ENCODE measurements at regions not wholly inside any gene's neighbourhood (a gene's known extent, or its start where the extent isn't known, plus 50 kb on each side); places are given as distances from the start of the nearest gene placed in this dataset.

DNA sequence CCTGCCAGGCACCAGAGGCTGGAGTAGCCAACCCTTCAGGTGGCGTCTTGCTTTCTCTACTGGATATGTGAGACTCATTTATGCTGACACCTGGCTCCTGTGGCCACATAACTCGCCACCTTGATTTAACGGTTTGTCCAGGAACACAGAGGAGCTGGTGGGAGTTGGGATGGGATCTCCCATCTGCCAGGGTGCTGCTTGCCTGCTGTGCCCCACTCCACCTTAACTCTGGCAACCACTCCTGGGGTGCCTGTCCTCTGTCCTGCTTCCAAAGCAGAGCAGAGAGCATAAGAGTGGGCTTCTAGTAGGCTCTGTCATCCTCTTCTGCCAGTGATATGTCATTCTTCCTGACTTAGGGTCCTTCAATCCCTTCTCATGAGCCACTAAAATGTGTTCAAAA is 63.4 kb upstream of the ZNF423 start:
- DNase-seq (ENCODE audit: extremely low spot score, unreplicated experiment) = no peak
- Mint-ChIP-seq H3K4me3 (no peak overlapping the region), H3K36me3 (no peaks in the 10 kb centered on the region), H3K27ac (no peak overlapping the region), H3K9me3 (no peaks in the 10 kb centered on the region), H3K4me1 (ENCODE audit: unreplicated experiment) (peaks cover 6% of the 10 kb centered on the region), H3K27me3 (peaks cover 3% of the 10 kb centered on the region)
- TF ChIP-seq, protein P1, sequence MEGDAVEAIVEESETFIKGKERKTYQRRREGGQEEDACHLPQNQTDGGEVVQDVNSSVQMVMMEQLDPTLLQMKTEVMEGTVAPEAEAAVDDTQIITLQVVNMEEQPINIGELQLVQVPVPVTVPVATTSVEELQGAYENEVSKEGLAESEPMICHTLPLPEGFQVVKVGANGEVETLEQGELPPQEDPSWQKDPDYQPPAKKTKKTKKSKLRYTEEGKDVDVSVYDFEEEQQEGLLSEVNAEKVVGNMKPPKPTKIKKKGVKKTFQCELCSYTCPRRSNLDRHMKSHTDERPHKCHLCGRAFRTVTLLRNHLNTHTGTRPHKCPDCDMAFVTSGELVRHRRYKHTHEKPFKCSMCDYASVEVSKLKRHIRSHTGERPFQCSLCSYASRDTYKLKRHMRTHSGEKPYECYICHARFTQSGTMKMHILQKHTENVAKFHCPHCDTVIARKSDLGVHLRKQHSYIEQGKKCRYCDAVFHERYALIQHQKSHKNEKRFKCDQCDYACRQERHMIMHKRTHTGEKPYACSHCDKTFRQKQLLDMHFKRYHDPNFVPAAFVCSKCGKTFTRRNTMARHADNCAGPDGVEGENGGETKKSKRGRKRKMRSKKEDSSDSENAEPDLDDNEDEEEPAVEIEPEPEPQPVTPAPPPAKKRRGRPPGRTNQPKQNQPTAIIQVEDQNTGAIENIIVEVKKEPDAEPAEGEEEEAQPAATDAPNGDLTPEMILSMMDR (conservative IDR thresholded peaks at IDR 0.05) = no peak

DNA sequence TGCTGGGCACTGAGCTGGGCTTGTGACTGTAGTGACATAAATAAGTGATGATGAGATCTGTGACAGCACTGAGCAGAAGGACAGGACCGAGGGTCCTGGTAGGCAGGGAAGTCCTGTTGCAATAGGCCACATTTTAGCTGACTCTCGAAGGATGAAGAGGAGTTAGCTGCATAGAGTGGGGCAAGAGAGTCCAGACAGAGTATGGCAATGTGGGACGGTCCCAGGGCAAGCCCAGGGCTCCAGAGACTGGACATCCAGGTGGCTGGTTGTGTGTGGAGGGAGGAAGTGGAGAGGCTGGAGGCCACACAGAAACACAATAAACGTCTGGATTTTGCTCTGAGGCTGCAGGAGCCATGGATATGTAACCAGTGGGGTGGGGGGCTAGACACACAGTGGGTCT is 64.5 kb upstream of the ZNF423 start:
- peaks cover 6% of the 10 kb centered on the region for H3K4me1 Mint-ChIP-seq (ENCODE audit: unreplicated experiment)
- no peaks in the 10 kb centered on the region for H3K9me3 Mint-ChIP-seq
- peaks cover 6% of the 10 kb centered on the region for H3K27me3 Mint-ChIP-seq
- DNase-seq (ENCODE audit: extremely low spot score, unreplicated experiment) = no peak
- TF ChIP-seq, protein P1 (conservative IDR thresholded peaks at IDR 0.05) = no peak
- H3K36me3 Mint-ChIP-seq = no peaks in the 10 kb centered on the region
- no peak overlapping the region for H3K4me3 Mint-ChIP-seq
- H3K27ac Mint-ChIP-seq = no peak overlapping the region

DNA sequence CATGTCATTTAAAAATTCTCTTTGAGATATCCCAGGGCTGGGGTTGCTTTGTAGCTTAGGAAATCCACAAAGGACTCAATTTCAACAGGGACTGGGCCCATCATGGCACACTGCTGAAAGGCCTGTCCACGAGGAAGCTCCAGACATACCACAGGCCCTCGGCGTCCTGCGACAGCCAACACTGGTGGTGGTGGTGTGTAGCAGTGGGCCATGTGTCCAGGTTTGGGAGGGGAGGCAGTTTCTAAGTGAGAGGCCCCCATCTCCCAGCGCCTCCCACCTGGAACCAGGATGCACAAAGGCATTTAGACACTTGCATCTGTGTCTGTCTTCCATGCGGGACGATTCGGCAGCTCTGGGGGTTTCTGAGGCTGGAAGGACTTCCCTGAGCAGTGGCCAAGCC is 65.2 kb upstream of the ZNF423 start:
- TF ChIP-seq, protein P1 (conservative IDR thresholded peaks at IDR 0.05) = no peak
- Mint-ChIP-seq H3K4me1 (ENCODE audit: unreplicated experiment) (peaks cover 6% of the 10 kb centered on the region), H3K9me3 (no peaks in the 10 kb centered on the region), H3K27me3 (peaks cover 13% of the 10 kb centered on the region), H3K36me3 (no peaks in the 10 kb centered on the region), H3K4me3 (no peak overlapping the region), H3K27ac (no peak overlapping the region)
- DNase-seq (ENCODE audit: extremely low spot score, unreplicated experiment) = no peak

DNA sequence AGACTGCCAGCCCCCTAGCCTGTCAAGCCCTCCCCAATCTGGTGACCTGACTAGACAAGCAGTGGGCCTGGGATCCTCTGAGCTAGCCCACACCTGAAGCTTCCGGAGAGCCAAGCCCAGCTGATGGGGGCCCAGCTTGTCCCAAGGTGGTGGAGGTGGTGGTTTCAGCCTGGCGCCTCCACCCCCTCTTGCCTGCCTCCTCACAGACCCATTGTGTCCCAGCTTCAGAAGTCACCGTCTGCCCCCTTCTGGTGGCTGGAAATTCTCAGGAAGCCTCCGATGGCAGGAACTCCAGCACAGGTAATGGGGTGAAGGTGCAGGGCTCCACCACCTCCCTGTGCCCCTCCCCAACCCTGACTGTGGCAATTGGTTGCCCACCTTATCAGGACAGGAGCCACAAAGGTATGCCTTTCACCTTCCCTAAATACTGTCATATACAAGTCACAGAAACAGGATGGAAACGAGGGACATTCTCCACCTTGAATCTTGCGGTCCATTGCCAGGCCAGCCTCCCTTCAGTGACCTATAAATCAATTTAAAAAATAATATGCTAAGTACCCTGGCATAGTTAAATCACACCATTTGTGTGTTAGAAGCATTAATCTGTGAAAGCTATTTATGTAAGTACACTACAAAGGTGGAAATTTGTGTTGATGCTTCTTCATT is 66.0 kb upstream of the ZNF423 start:
- peak; percentile 79 for DNase-seq (ENCODE audit: extremely low spot score, unreplicated experiment)
- H3K9me3 Mint-ChIP-seq = no peaks in the 10 kb centered on the region
- no peak overlapping the region for H3K4me3 Mint-ChIP-seq
- TF ChIP-seq, protein P1 (conservative IDR thresholded peaks at IDR 0.05) = peak; percentile 87
- H3K4me1 Mint-ChIP-seq (ENCODE audit: unreplicated experiment) = peaks cover 6% of the 10 kb centered on the region
- H3K27ac Mint-ChIP-seq = no peak overlapping the region
- peaks cover 13% of the 10 kb centered on the region for H3K27me3 Mint-ChIP-seq
- no peaks in the 10 kb centered on the region for H3K36me3 Mint-ChIP-seq

DNA sequence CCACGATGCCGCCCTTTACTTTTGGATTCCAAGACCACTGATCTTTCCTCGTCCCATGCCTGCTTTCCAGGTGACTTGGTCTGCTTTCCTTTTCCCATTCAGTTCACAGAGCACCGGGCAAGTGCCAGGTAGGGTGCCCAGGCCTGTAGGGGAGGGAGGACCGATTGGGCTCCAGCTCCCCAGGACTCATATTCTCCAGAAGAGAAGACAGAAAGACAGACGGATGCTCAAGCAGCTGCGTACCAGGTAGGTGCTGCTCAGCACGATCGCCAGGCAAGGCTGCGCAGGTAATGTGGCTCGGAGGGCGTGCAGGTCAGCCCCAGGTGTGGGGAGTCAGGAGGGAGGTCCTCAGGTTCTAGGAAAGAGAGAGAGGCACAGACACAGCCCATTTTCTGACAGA is 67.5 kb upstream of the ZNF423 start:
- no peak overlapping the region for H3K4me3 Mint-ChIP-seq
- no peaks in the 10 kb centered on the region for H3K36me3 Mint-ChIP-seq
- TF ChIP-seq, protein P1 (conservative IDR thresholded peaks at IDR 0.05) = no peak
- no peaks in the 10 kb centered on the region for H3K9me3 Mint-ChIP-seq
- DNase-seq (ENCODE audit: extremely low spot score, unreplicated experiment) = no peak
- H3K27ac Mint-ChIP-seq = no peak overlapping the region
- H3K4me1 Mint-ChIP-seq (ENCODE audit: unreplicated experiment) = peaks cover 6% of the 10 kb centered on the region
- H3K27me3 Mint-ChIP-seq = peaks cover 14% of the 10 kb centered on the region
